HG03565 (cell line): ENCODE measurements at regions not wholly inside any gene's neighbourhood (a gene's known extent, or its start where the extent isn't known, plus 50 kb on each side); places are given as distances from the start of the nearest gene placed in this dataset.

Source experiments
- ATAC-seq: cut with Tn5 transposase; IDR thresholded peaks from one replicate; pipeline ENCODE4 v1.9.1; 2021; ENCODE audit warnings: mild to moderate bottlenecking, moderate library complexity; ENCODE audit not compliant: unreplicated experiment

DNA sequence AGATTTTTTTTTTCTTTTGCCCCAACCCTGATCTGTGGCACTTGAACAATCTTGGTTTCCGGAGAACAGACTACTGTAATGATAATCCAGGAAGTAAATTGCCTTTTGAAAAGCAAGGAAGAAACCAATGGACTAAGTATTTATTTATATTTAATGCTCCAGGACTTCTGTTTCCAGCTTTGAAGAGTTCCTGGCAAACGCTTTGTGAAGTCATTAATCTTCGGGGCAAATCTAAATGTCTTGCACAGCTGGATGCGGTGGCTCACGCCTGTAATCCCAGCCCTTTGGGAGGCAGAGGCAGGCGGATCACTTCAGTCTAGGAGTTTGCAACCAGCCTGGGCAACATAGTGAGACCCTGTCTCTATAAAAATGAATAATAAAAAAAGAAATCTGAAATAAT, 135.1 kb upstream of the GATA6 start:
- ATAC-seq, result no peak

DNA sequence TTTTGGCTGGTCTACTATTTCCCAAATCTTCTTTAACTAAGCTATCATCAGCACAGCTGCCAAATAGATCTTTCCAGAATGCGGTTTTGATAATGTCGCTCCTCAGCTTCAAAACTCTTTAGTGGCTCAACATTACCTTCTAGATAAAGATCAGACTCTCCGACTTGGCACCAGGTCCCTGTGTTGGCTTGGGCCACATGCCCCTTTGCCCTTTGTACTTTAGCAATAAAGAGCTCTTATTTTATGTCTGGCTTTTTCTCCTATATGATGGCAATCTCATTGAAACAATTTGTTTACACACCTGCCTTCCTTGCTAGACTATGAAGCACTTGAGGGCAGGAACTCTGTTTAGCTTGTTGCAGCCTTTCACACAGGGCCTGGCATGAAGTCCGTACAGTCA, 128.9 kb upstream of the GATA6 start:
- no peak for ATAC-seq

DNA sequence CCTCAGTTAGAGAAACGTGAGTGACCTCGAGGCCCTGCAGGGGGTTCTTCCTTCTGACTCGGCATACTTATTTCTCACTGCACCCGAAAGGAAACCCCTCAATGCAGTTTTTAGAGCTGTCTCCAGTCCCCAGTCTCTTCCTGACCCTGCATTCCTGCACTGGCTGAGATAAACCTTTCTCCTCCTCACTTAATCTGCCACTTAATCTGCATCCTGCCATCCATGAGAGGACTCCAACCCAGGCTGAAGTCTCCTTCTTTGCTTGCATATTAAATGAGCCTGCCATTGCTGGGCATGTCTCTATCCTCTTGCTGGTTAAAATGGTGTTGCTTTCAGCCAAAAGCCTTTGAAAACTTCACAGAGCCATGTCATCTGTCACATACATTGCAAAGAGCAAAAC, 125.6 kb upstream of the GATA6 start:
- no peak for ATAC-seq

DNA sequence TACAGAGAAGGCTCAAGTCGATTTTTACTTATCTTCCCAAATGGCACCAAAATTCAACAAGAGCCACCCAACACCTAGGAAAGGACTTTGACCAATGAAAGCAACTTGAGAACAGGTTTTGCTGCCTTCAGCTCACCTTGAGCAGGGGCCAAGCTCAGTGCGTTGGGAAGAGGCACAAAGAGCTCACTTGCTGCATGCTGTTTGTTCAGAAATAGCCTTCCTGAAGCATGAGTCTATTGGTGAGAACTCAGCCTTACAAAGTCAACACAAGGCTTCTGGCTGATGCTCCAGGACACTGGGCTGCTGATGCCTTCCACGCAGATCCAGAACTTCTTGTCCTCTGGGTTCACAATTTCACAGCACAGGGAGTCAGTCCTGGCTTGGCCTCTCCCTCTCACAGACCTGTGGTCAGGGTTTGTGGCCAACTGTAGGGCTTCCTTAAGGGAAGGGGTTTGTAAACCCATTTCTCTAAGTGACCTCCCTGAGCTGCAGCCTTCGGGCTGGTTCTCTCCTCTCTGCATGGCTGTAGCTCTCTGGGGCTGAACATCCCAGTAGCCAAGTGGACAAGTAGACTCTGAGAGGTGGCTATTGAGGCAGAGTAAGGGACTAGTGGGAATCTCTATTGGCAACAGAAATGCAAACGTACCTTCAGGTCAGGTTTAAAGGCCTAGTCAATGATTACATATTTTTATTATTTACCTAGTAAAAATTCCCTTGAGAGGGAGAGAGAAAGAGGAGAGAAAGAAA, 124.7 kb upstream of the GATA6 start:
- ATAC-seq, result no peak

DNA sequence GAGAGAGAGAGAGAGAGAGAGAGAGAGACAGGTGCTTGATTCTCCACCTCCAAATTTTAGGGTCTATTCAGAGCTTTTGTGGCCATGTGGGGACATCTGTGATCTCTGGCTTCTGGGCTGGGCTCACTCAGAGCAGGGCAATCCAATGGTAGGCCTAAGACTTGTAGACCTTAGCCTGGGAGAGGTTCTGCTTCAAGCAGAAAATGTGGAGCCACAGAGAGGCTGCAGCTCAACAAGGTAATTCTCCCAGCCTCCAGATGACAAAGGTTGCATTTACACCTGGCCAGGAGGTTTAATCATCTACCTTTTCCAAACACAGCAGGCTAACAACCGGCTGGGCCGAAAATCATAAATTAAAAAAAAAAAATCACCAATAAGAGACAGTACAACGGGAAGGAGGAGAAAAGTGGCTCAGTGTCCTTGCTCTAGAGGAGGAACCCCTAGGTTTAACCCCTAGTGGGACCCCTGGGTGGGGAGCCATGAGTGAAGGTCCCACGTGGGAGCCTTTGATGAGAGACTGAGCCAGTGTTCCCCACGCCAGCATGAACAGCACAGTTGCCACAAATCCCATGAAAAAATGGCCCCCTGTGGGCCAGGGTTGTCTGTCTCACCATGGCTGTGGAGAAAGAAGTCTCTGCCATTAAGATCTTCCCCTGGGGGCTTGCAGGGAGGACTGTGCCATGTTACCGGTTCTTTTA, 124.0 kb upstream of the GATA6 start:
- ATAC-seq, result no peak

DNA sequence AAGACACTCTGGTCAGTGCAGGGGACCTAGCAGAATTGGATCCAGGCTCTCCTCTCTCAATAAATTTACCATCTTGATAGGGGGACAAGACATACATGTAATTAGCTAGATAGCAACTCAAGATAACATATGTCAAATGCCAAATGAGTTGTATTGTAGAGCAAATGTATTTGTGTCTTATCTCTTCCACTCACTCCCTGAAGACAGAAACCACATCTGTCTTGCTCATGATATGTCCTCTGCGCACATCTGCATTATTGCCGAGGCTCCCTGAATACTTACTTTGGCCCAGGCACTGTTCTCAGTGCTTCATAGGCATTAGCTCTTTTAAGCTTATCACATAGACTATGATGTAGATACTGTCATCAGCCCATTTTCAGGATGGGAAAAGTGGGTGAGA, 122.9 kb upstream of the GATA6 start:
- no peak for ATAC-seq

DNA sequence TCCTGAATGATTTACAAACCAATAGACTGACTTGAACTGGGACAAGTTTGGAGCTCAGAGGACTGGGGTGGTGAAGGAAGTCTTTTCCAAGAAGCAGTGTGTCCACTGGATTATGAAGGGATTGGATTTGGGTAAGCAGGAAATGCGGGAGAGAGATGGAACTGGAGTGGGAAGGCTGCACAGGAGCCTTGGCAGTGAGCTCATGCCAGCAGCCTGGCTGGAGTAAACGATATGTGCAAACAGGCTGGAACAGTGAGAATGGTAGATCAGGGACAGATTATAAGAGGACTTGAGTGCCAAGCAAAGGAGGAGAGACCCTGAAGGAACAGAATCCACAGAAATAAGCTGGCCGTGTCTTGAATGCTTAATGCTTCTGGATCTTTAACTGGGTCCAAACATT, 121.9 kb upstream of the GATA6 start:
- no peak for ATAC-seq

DNA sequence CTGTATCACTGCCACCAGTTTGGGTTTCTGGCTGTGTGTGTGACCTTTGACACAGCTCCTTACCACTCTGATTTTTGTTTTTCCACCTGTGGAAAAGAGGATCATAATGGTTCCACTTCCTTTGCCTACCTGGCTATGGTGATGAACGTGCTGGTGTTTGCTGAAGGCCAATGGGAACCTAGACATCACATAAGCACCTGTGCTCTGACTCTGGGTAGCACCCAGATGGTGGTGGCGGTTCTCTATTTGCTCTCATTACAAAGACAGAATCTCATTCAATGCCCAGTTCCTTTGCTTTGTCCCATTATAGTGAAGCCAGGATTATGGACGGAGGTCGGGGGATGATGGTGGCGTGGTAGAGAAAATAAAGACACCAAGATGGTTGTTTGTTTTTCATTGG, 121.2 kb upstream of the GATA6 start:
- no peak for ATAC-seq

DNA sequence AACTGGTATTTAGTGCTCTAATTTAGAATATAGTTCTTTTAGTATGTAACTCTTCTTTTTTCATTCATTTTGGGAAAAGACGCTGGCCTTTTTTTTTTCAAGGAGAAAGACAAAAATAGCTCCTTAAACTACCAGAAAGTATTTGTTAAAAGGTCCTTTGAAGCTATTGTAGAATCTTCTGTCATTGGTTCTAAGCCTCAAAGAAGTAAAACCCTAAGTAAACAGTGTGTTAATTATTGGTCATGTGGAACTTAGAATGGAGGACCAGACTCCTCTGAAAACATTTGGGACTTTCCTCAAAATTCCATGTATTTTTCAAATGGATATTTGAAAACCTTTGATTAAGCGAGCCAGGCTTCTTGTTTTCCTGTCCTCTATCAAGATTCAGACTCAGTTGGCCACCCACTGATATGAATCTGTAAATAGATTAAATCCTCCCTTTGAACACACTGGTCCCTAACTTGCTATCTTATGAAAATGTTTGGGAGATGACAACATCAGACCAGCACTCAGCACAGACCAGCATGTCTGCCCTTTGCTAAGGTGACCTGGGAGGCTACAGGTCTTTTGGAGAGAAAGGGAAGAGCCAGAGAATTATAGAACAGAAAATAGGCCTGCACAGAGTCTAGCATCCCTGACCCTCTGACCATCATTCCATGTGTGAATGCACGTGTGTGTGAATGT, 120.3 kb upstream of the GATA6 start:
- ATAC-seq, result no peak

DNA sequence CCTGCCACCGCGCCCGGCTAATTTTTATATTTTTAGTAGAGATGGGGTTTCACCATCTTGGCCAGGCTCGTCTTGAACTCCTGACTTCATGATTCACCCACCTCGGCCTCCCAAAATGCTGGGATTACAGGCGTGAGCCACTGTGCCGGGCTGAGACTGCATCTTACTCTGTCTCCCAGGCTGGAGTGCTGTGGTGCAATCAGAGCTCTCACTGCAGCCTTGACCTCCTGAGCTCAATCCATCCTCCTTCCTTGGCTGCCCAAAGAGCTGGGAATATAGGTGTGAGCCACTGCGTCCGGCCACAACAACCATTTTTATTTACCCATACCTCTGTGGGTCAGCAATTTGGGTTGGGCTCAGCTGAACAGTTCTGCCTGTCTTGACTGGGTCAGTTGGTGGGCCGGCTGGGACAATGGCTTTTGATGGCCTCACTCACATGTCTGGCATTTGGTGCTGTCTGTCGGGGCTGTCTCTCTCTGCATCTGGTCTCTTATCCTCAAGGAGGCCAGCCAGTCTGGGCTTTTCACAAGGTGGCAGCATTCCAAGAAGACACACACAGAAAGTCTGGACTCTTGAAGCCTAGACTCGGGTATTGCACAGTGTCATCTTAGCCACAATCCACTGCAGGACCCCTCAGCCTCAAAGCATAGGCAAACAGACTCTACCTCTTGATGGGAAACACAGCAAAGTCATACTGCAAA, 116.8 kb upstream of the GATA6 start:
- no peak for ATAC-seq

DNA sequence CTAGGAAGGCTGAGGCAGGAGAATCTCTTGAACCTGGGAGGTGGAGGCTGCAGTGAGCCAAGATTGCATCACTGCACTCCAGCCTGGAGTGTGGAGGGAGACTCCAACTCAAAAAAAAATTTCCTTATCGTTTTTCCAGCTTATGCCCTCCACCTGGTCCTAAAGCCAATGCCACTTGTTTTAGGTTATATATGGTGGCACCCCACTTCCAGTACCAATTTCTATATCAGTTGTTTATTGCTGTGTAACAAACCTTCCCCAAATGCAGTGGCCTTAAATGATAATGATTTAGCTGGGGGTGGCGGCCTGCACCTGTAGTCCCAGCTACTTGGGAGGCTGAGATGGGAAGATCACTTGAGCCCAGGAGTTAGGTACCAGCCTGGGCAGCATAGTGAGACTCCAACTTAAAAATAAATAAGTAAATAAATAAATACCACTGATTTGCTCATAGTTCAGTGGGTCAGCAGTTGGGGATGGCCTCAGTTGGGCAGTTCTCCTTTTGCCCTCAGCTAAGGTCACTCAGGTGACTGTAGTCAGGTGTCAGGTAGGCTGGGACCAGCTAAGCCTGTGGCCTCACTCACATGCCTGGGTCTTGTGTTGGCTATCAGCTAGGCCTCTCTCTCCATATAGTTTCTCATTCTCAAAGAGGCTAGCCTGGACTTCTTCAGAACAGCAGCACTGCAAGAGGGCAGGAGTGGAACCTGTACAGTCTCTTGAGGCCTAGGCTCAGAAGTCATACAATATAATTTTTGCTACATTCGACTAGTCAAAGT, 113.7 kb upstream of the GATA6 start:
- no peak for ATAC-seq

DNA sequence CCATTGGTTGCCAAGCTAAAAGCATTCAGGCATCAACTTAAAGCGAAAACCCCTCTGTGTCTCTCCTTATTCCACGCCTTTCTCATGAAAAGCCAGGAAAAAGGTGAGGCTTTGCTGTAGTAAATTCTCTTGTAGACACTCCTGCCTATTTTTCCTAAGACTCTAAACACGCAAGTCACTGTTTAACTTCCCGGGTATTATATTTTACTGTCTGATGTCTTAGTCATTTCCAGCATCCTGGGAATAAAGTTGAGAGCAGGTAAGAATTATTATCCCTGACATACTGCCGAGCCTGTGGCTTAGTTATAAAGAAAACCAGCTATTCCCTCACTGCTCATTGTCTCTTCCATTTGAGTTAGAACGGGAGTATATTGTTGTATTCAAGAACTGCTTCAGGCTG, 112.4 kb upstream of the GATA6 start:
- ATAC-seq, result no peak

DNA sequence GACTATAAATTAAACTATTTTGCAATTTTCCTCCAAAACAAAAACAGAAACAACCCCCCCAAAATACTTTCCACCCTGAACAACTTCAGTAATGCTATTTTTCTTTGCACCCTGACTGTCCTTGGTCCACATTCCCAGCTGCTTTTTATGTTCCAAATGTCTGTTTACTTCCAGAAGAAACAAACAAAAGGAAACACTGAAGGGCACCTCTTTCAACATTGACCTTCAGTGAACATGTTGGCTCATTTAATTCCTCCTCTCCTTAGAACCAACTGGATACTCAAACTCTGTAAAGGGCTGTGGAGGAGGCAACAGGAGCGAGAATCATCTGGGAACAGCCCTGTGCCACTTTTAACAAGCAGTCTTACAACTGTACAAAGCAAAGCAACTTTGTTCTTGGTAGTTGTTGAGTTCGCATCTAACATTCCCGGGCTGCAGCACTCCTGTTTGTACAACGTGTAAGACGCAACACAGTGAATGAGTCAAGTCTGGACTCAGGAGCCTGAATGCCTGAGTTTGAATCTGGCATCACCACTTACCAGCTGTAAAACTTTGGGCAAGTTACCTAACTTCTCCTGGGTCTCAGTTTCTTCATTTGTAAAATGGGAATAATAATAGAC, 111.4 kb upstream of the GATA6 start:
- ATAC-seq, result no peak

DNA sequence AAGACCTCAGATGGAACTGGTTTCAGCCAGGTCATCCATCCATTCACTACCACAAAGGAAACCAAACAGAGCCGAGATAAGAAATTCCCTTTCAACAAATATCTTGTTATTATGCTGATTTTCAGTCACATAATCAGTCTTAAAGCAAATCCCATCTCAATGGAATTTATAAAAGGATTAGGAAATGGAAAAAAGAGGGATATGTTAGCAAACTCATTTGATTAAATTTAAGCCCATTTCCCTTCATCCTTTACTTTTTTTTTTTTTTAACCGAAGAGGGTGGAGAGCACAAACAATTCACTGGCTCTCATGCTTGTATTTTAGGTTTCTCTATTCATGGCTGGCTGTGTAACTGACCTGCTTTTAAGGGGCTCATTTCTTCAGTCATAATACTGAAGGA, 109.0 kb upstream of the GATA6 start:
- ATAC-seq, result no peak

DNA sequence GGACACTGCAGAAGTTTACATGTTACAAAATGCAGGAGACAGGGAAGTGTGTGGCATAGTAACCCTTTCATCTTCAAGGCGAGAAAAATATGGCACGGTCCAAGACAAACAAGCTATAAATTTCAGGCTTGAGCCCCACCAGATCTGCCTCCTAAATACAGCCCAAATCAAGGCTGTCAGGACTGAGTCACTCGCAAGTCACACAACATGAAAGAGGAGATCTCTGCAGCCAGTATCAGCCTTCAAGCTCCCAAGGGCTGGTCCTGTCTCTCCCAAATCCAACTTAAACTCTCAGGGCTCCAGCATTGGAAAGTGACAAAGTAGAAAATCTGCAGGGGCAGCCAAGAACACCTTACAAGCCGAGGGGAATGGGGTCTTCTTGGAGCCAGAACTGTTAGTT, 106.3 kb upstream of the GATA6 start:
- no peak for ATAC-seq

DNA sequence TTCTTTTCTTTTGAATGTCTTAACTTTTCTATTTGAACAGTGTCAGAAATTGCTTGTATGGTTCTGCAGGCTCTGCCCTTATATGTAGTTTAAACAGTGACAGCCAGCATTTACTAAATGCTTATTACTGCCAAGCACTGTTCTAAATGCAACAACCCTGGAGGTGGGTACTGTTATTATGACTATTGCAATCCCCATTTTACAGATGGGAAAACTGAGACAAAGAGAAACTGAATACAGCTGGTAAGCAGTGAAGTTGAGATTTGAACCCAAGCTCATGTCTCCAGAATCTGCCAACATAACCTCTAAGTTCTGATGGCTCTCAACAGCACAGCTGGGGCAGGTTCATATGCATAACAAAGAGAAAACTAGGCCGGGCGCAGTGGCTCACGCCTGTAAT, 105.7 kb upstream of the GATA6 start:
- no peak for ATAC-seq

DNA sequence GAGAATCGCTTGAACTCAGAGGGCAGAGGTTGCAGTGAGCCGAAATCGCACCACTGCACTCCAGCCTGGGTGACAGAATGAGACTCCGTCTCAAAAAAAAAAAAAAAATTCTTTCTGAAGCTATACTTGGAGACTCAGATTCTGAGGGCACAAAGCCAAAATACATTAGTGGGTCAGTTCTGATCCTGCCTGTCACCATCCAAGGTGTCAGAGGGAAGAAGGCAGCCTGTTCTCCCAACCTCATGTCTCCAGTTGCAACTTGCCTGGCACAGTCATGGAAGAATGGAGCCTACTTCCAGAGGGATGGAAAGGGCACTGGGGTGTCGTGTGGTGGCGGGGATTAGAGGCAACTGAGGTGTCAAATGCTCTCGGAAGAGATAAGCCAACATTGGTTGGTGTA, 104.8 kb upstream of the GATA6 start:
- no peak for ATAC-seq

DNA sequence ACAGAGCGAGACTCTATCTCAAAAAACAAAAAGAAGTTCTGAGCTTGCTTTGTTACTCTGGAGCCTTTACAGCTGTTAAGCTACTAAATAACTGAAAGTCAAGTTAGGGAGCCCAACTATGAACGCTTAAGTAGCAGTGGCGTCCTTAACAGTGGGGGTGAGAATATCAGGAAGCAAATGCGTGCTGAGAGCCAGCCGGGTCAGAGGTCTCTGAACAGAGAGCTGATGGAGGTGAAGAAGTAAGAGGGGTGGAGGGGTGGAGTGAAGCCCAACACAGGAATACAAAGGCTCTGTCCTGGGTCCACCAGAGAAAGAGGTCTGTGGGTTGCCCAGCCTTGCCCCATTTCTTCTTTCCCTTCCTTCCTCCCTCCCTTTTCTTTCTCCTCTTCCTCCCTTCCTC, 104.1 kb upstream of the GATA6 start:
- ATAC-seq, result no peak

DNA sequence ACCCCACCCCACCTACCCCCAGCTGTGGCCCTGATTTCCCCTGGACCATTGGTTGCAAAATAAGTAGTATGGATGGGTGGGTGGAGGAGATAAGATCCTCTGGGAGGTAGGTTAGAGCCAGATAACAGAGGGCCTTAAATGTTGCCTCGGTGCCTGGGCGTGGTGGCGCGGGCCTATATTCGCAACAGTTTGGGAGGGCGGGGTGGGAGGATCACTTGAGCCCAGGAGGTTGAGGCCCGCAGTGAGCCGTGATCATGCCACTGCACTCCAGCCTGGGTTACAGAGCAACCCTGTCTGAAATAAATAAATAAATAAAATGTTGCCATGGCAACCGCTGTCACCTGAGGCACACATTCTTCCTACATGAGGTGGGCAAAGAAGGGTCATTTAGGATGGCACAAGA, 103.3 kb upstream of the GATA6 start:
- no peak for ATAC-seq

DNA sequence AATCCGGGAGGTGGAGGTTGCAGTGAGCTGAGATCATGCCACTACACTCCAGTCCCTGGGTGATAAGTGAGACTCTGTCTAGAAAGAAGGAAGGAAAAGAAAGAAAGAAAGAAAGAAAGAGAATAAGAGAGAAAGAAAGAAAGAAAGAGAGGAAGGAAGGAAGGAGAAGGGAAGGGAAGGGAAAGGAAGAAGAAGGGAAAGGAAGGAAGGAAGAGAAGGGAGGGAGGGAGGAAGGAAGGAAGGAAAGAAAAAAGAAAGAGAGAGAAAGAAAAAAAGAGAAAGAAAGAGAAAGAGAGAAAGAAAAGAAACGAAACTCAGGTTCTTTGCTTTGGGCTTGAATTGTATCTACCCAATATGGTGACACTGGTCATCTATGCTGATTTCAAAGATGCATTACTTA, 102.3 kb upstream of the GATA6 start:
- no peak for ATAC-seq
